ENCODE measurements at regions not wholly inside any gene's neighbourhood (a gene's known extent, or its start where the extent isn't known, plus 50 kb on each side); places are given as distances from the start of the nearest gene placed in this dataset.

GRCh38 chrX:55169782-55170181 is 50.4 kb upstream of the PAGE5 start:
- no peak for DNase-seq (ENCODE audit: low read depth, low spot score)
- no peak overlapping the region for H3K4me3 ChIP-seq (ENCODE audit: low read depth, low read length)
- TF ChIP-seq CTCF (IDR thresholded peaks at IDR 0.05; ENCODE audit: low read depth, low read length), result no peak
- in situ Hi-C loops (cut with HindIII; ENCODE audit: low sequenced_read_pairs), result no loop called here
